Glutamatergic neuron (in vitro differentiated cells): ENCODE measurements at regions not wholly inside any gene's neighbourhood (a gene's known extent, or its start where the extent isn't known, plus 50 kb on each side); places are given as distances from the start of the nearest gene placed in this dataset.

ENCODE experiments used
- DNase-seq: peaks from one replicate; pipeline ENCODE4 v3.0.0; 2022
- H3K27ac Mint-ChIP-seq: one replicate; pipeline ENCODE4 v1.8.0; 2020; ENCODE audit warnings: mild to moderate bottlenecking, mixed read lengths, inconsistent platforms; ENCODE audit not compliant: unreplicated experiment
- H3K27me3 Mint-ChIP-seq: one replicate; pipeline ENCODE4 v1.8.0; 2020; ENCODE audit warnings: mild to moderate bottlenecking, moderate library complexity, mixed read lengths, inconsistent platforms; ENCODE audit not compliant: unreplicated experiment
- H3K36me3 Mint-ChIP-seq: one replicate; pipeline ENCODE4 v1.8.0; 2020; ENCODE audit warnings: mild to moderate bottlenecking, mixed read lengths, inconsistent platforms; ENCODE audit not compliant: unreplicated experiment
- H3K4me1 Mint-ChIP-seq: one replicate; pipeline ENCODE4 v1.8.0; 2020; ENCODE audit warnings: mild to moderate bottlenecking, low read depth, mixed read lengths, inconsistent platforms; ENCODE audit not compliant: unreplicated experiment
- H3K4me3 Mint-ChIP-seq: one replicate; pipeline ENCODE4 v1.8.0; 2020; ENCODE audit warnings: mild to moderate bottlenecking, mixed read lengths, inconsistent platforms; ENCODE audit not compliant: unreplicated experiment
- H3K9me3 Mint-ChIP-seq: one replicate; pipeline ENCODE4 v1.8.0; 2020; ENCODE audit warnings: mild to moderate bottlenecking, moderate library complexity, mixed read lengths, inconsistent platforms; ENCODE audit not compliant: unreplicated experiment
- CTCF ChIP-seq: fragments of 200-600 bp; sonication (generic); IDR thresholded peaks from one replicate; pipeline ENCODE4 v1.5.0; 2021; ENCODE audit not compliant: partially characterized antibody, unreplicated experiment

GRCh38 chr7:8939446-8939845, 506.0 kb downstream of the NXPH1 start:
- H3K36me3 Mint-ChIP-seq, result no peaks in the 10 kb centered on the region
- TF ChIP-seq CTCF, result no peak
- DNase-seq, result no peak
- H3K4me1 Mint-ChIP-seq, result no peaks in the 10 kb centered on the region
- no peak overlapping the region for H3K4me3 Mint-ChIP-seq
- peaks cover 6% of the 10 kb centered on the region for H3K27me3 Mint-ChIP-seq
- no peak overlapping the region for H3K27ac Mint-ChIP-seq
- H3K9me3 Mint-ChIP-seq, result peaks cover 1% of the 10 kb centered on the region

DNA sequence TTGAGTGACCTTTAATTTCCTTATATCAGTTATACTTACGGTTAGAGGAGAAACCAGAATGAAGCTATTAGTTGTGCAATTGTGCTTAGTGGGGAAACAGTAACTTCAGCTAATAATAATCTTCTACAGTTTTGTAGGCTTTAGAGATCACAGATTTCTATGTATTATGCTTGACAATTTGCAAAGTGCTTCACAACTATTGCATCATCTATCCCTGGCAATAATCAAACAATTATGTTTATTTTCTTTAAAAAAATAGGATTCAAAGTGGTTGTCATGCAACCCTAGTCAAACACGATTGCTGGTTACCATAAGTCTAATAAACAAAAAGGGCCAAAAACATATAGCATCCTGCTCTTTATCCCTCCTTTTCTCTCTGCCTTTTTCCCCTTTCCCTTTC, 530.3 kb downstream of the NXPH1 start:
- TF ChIP-seq CTCF, result no peak
- DNase-seq, result no peak
- no peak overlapping the region for H3K27ac Mint-ChIP-seq
- H3K9me3 Mint-ChIP-seq, result peaks cover 2% of the 10 kb centered on the region
- peaks cover 3% of the 10 kb centered on the region for H3K27me3 Mint-ChIP-seq
- no peak overlapping the region for H3K4me3 Mint-ChIP-seq
- H3K36me3 Mint-ChIP-seq, result no peaks in the 10 kb centered on the region
- peaks cover 3% of the 10 kb centered on the region for H3K4me1 Mint-ChIP-seq

DNA sequence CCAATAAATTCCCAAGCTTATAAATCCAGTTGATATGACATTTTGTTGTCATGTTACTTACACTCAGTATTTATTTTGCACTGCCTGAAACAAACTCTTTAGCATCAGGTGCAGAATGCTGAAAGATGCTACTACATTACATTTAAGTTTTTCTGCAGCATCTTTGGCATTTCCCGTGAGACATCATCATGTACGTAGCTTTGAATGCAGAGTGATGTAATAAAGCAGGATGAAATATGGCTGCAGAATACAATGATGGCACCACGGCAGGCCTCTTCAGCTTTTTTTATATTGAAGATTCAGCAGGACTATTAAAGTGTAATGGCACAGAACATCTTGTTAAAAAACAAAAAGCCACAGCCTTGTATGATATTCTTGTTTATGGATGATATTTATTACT, 531.8 kb downstream of the NXPH1 start:
- H3K27me3 Mint-ChIP-seq, result peaks cover 3% of the 10 kb centered on the region
- H3K4me3 Mint-ChIP-seq, result no peak overlapping the region
- H3K36me3 Mint-ChIP-seq, result no peaks in the 10 kb centered on the region
- H3K9me3 Mint-ChIP-seq, result peaks cover 2% of the 10 kb centered on the region
- no peak for DNase-seq
- H3K27ac Mint-ChIP-seq, result no peak overlapping the region
- no peak for TF ChIP-seq CTCF
- peaks cover 3% of the 10 kb centered on the region for H3K4me1 Mint-ChIP-seq

DNA sequence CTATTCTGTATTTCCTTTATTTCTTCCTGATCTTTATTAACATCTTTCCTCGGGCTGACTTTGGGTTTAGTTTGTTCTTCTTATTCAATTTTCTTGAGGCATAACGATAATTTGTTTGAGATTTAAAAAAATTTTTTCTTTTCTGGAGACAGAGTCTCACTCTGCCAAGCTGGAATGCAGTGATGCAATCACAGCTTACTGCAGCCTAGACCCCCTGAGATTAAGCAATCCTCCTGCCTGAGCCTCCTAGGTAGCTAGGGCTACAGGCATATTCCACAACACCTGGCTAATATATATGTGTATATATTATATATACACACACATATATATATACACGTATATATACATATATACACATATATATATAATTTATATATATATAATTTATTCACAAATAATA, 540.2 kb downstream of the NXPH1 start:
- no peak for TF ChIP-seq CTCF
- no peaks in the 10 kb centered on the region for H3K27me3 Mint-ChIP-seq
- no peaks in the 10 kb centered on the region for H3K36me3 Mint-ChIP-seq
- no peak overlapping the region for H3K27ac Mint-ChIP-seq
- H3K4me1 Mint-ChIP-seq, result no peaks in the 10 kb centered on the region
- no peak for DNase-seq
- H3K4me3 Mint-ChIP-seq, result no peak overlapping the region
- no peaks in the 10 kb centered on the region for H3K9me3 Mint-ChIP-seq

GRCh38 chr7:8975681-8976080, 542.3 kb downstream of the NXPH1 start:
- no peak for TF ChIP-seq CTCF
- H3K36me3 Mint-ChIP-seq, result no peaks in the 10 kb centered on the region
- no peak for DNase-seq
- H3K4me3 Mint-ChIP-seq, result no peak overlapping the region
- no peaks in the 10 kb centered on the region for H3K9me3 Mint-ChIP-seq
- H3K27me3 Mint-ChIP-seq, result peaks cover 4% of the 10 kb centered on the region
- H3K27ac Mint-ChIP-seq, result no peak overlapping the region
- no peaks in the 10 kb centered on the region for H3K4me1 Mint-ChIP-seq
